ENCODE measurements at regions not wholly inside any gene's neighbourhood (a gene's known extent, or its start where the extent isn't known, plus 50 kb on each side); places are given as distances from the start of the nearest gene placed in this dataset.

DNA sequence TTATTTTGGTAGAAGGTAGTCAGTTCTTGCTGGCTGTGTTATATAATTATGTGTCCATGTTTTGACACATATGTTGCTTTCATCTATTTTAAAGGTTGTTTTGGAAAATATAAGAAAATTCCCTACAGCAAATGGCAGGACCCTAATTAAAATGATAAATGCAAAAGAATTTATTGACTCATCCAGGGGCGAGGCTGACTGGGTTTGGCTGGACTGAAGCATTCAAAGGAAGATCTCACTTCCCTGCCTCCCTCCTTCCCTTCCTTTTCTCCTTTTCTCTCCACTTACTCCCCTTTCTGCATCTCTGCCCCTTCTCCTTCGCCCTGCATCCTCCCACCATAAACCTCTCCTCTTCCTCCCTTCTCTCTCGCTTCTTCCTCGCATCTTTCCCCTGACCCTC, 129.6 kb downstream of the SNAPC1 start:
- TF ChIP-seq RXRA (IDR thresholded peaks at IDR 0.05) (no peak), TAF1 (conservative IDR thresholded peaks at IDR 0.05) (no peak), RAD21 (IDR thresholded peaks at IDR 0.05) (no peak), GABPA (IDR thresholded peaks at IDR 0.05 in 1 of 2, conservative IDR thresholded peaks at IDR 0.05 in 1 of 2) (no peak), SP1 (IDR thresholded peaks at IDR 0.05) (no peak)
- TF ChIP-seq, protein P1, sequence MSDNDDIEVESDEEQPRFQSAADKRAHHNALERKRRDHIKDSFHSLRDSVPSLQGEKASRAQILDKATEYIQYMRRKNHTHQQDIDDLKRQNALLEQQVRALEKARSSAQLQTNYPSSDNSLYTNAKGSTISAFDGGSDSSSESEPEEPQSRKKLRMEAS (IDR thresholded peaks at IDR 0.05) = no peak
- TF ChIP-seq, protein P2, sequence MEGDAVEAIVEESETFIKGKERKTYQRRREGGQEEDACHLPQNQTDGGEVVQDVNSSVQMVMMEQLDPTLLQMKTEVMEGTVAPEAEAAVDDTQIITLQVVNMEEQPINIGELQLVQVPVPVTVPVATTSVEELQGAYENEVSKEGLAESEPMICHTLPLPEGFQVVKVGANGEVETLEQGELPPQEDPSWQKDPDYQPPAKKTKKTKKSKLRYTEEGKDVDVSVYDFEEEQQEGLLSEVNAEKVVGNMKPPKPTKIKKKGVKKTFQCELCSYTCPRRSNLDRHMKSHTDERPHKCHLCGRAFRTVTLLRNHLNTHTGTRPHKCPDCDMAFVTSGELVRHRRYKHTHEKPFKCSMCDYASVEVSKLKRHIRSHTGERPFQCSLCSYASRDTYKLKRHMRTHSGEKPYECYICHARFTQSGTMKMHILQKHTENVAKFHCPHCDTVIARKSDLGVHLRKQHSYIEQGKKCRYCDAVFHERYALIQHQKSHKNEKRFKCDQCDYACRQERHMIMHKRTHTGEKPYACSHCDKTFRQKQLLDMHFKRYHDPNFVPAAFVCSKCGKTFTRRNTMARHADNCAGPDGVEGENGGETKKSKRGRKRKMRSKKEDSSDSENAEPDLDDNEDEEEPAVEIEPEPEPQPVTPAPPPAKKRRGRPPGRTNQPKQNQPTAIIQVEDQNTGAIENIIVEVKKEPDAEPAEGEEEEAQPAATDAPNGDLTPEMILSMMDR (IDR thresholded peaks at IDR 0.05; ENCODE audit: low read depth, low read length, missing input control) = no peak
- TF ChIP-seq, protein P3, sequence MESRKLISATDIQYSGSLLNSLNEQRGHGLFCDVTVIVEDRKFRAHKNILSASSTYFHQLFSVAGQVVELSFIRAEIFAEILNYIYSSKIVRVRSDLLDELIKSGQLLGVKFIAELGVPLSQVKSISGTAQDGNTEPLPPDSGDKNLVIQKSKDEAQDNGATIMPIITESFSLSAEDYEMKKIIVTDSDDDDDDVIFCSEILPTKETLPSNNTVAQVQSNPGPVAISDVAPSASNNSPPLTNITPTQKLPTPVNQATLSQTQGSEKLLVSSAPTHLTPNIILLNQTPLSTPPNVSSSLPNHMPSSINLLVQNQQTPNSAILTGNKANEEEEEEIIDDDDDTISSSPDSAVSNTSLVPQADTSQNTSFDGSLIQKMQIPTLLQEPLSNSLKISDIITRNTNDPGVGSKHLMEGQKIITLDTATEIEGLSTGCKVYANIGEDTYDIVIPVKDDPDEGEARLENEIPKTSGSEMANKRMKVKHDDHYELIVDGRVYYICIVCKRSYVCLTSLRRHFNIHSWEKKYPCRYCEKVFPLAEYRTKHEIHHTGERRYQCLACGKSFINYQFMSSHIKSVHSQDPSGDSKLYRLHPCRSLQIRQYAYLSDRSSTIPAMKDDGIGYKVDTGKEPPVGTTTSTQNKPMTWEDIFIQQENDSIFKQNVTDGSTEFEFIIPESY (IDR thresholded peaks at IDR 0.05) = no peak
- TF ChIP-seq, protein P4, sequence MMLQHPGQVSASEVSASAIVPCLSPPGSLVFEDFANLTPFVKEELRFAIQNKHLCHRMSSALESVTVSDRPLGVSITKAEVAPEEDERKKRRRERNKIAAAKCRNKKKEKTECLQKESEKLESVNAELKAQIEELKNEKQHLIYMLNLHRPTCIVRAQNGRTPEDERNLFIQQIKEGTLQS (IDR thresholded peaks at IDR 0.05) = no peak
